Stimulated activated effector memory CD8-positive, alpha-beta T cell treated with anti-CD3 and anti-CD28 coated beads, Interleukin-12 subunit alpha, Interleukin-12 subunit beta, amount 100 ng/mL, for 72 hours (primary cell): ENCODE measurements at regions not wholly inside any gene's neighbourhood (a gene's known extent, or its start where the extent isn't known, plus 50 kb on each side); places are given as distances from the start of the nearest gene placed in this dataset.
"Not testable (repeated sequence)": the region's sequence is repeated elsewhere in the genome, so short reads cannot be mapped to it uniquely, and the experiment has no call there.

ENCODE experiments used
- ATAC-seq: fragments of 150-1000 bp; cut with Tn5 transposase; 2 replicates; pipeline ENCODE4 v1.10.0; 2021
- DNase-seq, 2 donors: peaks; one replicate each; pipeline ENCODE4 v3.0.0; 2021 to 2022; ENCODE audit warnings: low spot score in 2 of 2
- H3K27ac Mint-ChIP-seq: one replicate; pipeline ENCODE4 v1.8.0; 2022; ENCODE audit warnings: mild to moderate bottlenecking, mixed read lengths
- H3K36me3 Mint-ChIP-seq: one replicate; pipeline ENCODE4 v1.8.0; 2022; ENCODE audit warnings: mild to moderate bottlenecking, mixed read lengths
- H3K4me1 Mint-ChIP-seq: one replicate; pipeline ENCODE4 v1.8.0; 2022; ENCODE audit warnings: mixed read lengths
- H3K4me3 Mint-ChIP-seq: one replicate; pipeline ENCODE4 v1.8.0; 2022; ENCODE audit warnings: mild to moderate bottlenecking, mixed read lengths
- H3K9me3 Mint-ChIP-seq: one replicate; pipeline ENCODE4 v1.8.0; 2022; ENCODE audit warnings: mixed read lengths

- no peak for DNase-seq
- no peak overlapping the region for H3K4me3 Mint-ChIP-seq
- H3K36me3 Mint-ChIP-seq = no peaks in the 10 kb centered on the region
- ATAC-seq = no peak
- H3K27ac Mint-ChIP-seq = no peak overlapping the region
- H3K4me1 Mint-ChIP-seq = no peaks in the 10 kb centered on the region
- H3K9me3 Mint-ChIP-seq = no peaks in the 10 kb centered on the region
Observed at GRCh38 chr9:32177396-32177795, 207.0 kb upstream of the ACO1 start.

GRCh38 chr9:32180597-32180996 is 203.8 kb upstream of the ACO1 start:
- ATAC-seq (no peak), DNase-seq (no peak)
- peaks cover 2% of the 10 kb centered on the region for H3K9me3 Mint-ChIP-seq
- H3K27ac Mint-ChIP-seq = no peak overlapping the region
- H3K36me3 Mint-ChIP-seq = no peaks in the 10 kb centered on the region
- H3K4me1 Mint-ChIP-seq = no peaks in the 10 kb centered on the region
- H3K4me3 Mint-ChIP-seq = no peak overlapping the region

GRCh38 chr9:32200241-32200640 is 184.2 kb upstream of the ACO1 start:
- Mint-ChIP-seq H3K36me3 (no peaks in the 10 kb centered on the region), H3K4me1 (no peaks in the 10 kb centered on the region), H3K9me3 (no peaks in the 10 kb centered on the region), H3K4me3 (no peak overlapping the region), H3K27ac (no peak overlapping the region)
- DNase-seq (no peak), ATAC-seq (no peak)

- Mint-ChIP-seq H3K4me1 (no peaks in the 10 kb centered on the region), H3K36me3 (no peaks in the 10 kb centered on the region), H3K4me3 (no peak overlapping the region), H3K27ac (no peak overlapping the region), H3K9me3 (no peaks in the 10 kb centered on the region)
- no peak for ATAC-seq
- DNase-seq = no peak
Observed at GRCh38 chr9:32200896-32201295, 183.5 kb upstream of the ACO1 start.

GRCh38 chr9:32209164-32209563 is 175.3 kb upstream of the ACO1 start:
- not testable (repeated sequence) for H3K4me1 Mint-ChIP-seq, DNase-seq, H3K9me3 Mint-ChIP-seq, H3K36me3 Mint-ChIP-seq, H3K27ac Mint-ChIP-seq, H3K4me3 Mint-ChIP-seq, ATAC-seq

GRCh38 chr9:32218100-32218767 is 166.2 kb upstream of the ACO1 start:
- Mint-ChIP-seq H3K27ac (no peak overlapping the region), H3K4me3 (no peak overlapping the region), H3K4me1 (no peaks in the 10 kb centered on the region), H3K9me3 (no peaks in the 10 kb centered on the region), H3K36me3 (no peaks in the 10 kb centered on the region)
- ATAC-seq (no peak), DNase-seq (no peak)

GRCh38 chr9:32220750-32221149 is 163.7 kb upstream of the ACO1 start:
- Mint-ChIP-seq H3K27ac (no peak overlapping the region), H3K9me3 (no peaks in the 10 kb centered on the region), H3K4me1 (no peaks in the 10 kb centered on the region), H3K36me3 (no peaks in the 10 kb centered on the region), H3K4me3 (no peak overlapping the region)
- no peak for ATAC-seq
- no peak for DNase-seq

- DNase-seq (no peak), ATAC-seq (no peak)
- Mint-ChIP-seq H3K9me3 (peaks cover 3% of the 10 kb centered on the region), H3K36me3 (no peaks in the 10 kb centered on the region), H3K4me1 (no peaks in the 10 kb centered on the region), H3K4me3 (no peak overlapping the region), H3K27ac (no peak overlapping the region)
Observed at GRCh38 chr9:32234451-32234850, 150.0 kb upstream of the ACO1 start.

- Mint-ChIP-seq H3K4me1 (no peaks in the 10 kb centered on the region), H3K4me3 (no peak overlapping the region), H3K27ac (no peak overlapping the region), H3K36me3 (no peaks in the 10 kb centered on the region), H3K9me3 (no peaks in the 10 kb centered on the region)
- DNase-seq (no peak), ATAC-seq (no peak)
Observed at GRCh38 chr9:32247168-32247567, 137.3 kb upstream of the ACO1 start.

GRCh38 chr9:32248189-32248712 is 136.2 kb upstream of the ACO1 start:
- H3K36me3 Mint-ChIP-seq = no peaks in the 10 kb centered on the region
- no peaks in the 10 kb centered on the region for H3K9me3 Mint-ChIP-seq
- no peaks in the 10 kb centered on the region for H3K4me1 Mint-ChIP-seq
- H3K27ac Mint-ChIP-seq = no peak overlapping the region
- H3K4me3 Mint-ChIP-seq = no peak overlapping the region
- ATAC-seq (no peak), DNase-seq (no peak)

GRCh38 chr9:32251539-32251938 is 132.9 kb upstream of the ACO1 start:
- Mint-ChIP-seq H3K27ac (no peak overlapping the region), H3K4me3 (no peak overlapping the region), H3K36me3 (no peaks in the 10 kb centered on the region), H3K9me3 (peaks cover 3% of the 10 kb centered on the region), H3K4me1 (no peaks in the 10 kb centered on the region)
- no peak for DNase-seq
- no peak for ATAC-seq

GRCh38 chr9:32253731-32254130 is 130.7 kb upstream of the ACO1 start:
- ATAC-seq (no peak), DNase-seq (no peak)
- H3K27ac Mint-ChIP-seq = no peak overlapping the region
- no peaks in the 10 kb centered on the region for H3K36me3 Mint-ChIP-seq
- H3K4me1 Mint-ChIP-seq = no peaks in the 10 kb centered on the region
- H3K9me3 Mint-ChIP-seq = peaks cover 3% of the 10 kb centered on the region
- no peak overlapping the region for H3K4me3 Mint-ChIP-seq

GRCh38 chr9:32255026-32255425 is 129.4 kb upstream of the ACO1 start:
- DNase-seq = no peak
- Mint-ChIP-seq H3K4me3 (no peak overlapping the region), H3K27ac (no peak overlapping the region), H3K36me3 (no peaks in the 10 kb centered on the region), H3K9me3 (peaks cover 3% of the 10 kb centered on the region), H3K4me1 (no peaks in the 10 kb centered on the region)
- no peak for ATAC-seq

GRCh38 chr9:32258482-32258881 is 126.0 kb upstream of the ACO1 start:
- ATAC-seq = no peak
- H3K4me3 Mint-ChIP-seq = no peak overlapping the region
- H3K36me3 Mint-ChIP-seq = no peaks in the 10 kb centered on the region
- H3K4me1 Mint-ChIP-seq = no peaks in the 10 kb centered on the region
- H3K9me3 Mint-ChIP-seq = peaks cover 5% of the 10 kb centered on the region
- no peak for DNase-seq
- no peak overlapping the region for H3K27ac Mint-ChIP-seq

GRCh38 chr9:32260151-32260862 is 124.1 kb upstream of the ACO1 start:
- Mint-ChIP-seq H3K36me3 (no peaks in the 10 kb centered on the region), H3K27ac (no peak overlapping the region), H3K4me1 (no peaks in the 10 kb centered on the region), H3K9me3 (peaks cover 2% of the 10 kb centered on the region), H3K4me3 (no peak overlapping the region)
- DNase-seq (no peak), ATAC-seq (no peak)

GRCh38 chr9:32264170-32264864 is 120.1 kb upstream of the ACO1 start:
- Mint-ChIP-seq H3K4me1 (no peaks in the 10 kb centered on the region), H3K9me3 (peaks cover 2% of the 10 kb centered on the region), H3K36me3 (no peaks in the 10 kb centered on the region), H3K4me3 (no peak overlapping the region), H3K27ac (no peak overlapping the region)
- no peak for DNase-seq
- ATAC-seq = no peak
